Hematopoietic multipotent progenitor cell treated with erythropoietin and hydrocortisone succinate and interleukin-3 and kit ligand, for 15 days (in vitro differentiated cells): ENCODE measurements at regions not wholly inside any gene's neighbourhood (a gene's known extent, or its start where the extent isn't known, plus 50 kb on each side); places are given as distances from the start of the nearest gene placed in this dataset.

ENCODE experiments used
- DNase-seq: peaks from one replicate; pipeline ENCODE4 v3.0.0-alpha.2; 2015; ENCODE audit warnings: low spot score

DNA sequence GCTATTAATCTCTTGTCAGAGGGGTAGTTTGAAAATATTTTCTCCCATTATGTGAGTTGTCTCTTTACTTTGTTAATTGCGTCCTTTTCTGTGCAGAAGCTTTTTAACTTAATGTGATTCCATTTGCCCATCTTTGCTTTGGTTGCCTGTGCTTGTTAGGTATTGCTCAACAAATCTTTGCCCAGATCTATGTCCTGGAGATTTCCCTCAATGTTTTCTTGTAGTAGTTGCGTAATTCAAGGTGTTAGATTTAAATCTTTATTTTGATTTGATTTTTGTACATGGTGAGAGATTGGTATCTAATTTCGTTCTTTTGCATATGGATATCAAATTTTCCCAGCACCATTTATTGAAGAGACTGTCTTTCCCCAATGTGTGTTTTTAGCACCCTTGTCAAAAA lies 567.2 kb downstream of the DNAJB9 start:
- no peak for DNase-seq

DNA sequence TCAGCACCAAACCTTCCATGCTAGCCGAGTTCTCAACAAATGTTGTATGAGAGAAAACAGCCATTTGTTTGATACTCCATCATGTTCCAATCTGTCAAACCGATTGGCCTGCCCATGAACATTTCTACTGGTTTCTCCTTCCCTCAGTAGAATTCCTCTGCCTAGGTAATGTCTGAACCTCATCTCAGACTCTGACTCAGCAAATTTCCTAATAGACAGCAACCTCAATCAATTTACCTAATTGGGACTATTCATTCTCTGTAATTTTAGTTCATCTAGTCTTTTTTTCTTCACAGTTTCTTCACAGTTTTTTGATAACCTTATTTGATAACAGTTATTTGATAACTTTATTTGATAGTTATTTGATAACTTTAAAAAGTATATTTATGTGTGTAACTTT lies 585.1 kb downstream of the DNAJB9 start:
- DNase-seq: no peak

DNA sequence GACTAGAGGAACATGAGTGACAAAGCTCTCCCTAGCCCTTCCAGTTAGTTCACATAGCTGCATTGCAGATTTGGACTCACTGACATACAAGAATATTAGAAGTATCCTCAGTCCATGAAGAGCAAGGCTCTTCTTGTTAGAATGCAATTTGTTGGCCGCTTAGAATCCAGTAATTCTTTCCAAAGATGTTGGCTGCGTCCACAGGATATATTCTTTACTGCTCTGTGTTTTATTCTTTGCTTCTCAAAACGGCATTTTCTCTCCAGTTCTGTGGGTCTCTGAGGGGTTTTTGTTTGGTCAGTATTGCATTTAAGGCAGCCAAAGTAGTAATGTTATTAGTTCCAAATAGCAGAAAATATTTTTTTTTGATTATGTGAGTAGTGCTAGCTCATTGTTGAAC lies 588.6 kb downstream of the DNAJB9 start:
- DNase-seq: no peak

DNA sequence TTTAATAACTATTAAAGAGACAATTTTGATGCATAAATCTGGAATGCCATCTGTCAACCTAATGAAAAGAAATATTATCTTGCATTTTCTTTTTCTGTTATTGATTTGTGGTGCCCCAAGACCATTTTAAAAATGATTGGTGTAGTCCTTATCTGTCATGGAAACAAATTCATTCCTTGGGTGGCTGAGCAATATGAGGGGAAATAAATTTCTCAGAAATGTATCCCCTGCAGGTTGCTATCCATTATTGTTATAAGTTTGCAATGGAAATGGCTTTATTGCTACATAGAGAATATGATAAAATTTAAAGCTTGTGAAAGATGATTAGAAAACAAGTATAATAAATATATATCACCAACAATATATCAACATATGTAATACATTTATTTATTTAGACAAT lies 607.0 kb downstream of the DNAJB9 start:
- no peak for DNase-seq

DNA sequence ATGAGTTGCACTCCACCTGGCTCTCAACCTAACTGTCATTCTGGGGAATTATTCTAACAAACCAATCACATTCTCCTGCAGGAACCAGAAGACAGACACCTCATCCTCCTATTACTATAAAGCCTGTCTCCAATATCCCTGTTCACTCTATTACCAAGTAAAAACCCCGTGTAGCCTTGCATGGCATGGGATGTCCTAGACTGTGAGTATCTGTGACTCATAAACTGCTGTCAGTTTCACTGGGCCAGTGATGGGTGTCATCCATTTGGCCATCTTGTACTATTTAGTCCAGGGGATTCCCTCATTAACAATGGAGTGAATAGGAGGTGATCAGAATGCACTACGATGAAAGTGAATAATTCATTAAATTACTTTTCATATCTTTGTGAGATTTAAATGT lies 608.7 kb downstream of the DNAJB9 start:
- no peak for DNase-seq

DNA sequence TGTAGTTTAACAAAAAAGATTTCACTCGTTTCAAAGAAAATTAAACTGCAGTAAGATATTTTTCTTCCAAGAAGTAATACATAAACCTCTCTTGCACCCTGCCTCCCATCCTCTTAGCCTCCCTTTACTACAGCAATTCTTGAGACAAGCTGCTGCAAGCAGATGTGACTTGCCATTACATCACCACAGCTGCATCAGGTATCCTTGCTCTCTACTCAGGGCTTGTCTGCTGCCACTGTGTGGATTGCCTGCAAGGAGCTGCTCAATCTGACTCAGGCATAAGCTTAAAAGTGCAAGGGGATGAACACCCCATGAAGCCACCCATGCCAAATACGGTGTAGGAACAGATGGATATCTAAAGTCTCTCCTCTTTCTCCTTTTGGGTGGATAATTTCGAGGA lies 609.9 kb downstream of the DNAJB9 start:
- no peak for DNase-seq

DNA sequence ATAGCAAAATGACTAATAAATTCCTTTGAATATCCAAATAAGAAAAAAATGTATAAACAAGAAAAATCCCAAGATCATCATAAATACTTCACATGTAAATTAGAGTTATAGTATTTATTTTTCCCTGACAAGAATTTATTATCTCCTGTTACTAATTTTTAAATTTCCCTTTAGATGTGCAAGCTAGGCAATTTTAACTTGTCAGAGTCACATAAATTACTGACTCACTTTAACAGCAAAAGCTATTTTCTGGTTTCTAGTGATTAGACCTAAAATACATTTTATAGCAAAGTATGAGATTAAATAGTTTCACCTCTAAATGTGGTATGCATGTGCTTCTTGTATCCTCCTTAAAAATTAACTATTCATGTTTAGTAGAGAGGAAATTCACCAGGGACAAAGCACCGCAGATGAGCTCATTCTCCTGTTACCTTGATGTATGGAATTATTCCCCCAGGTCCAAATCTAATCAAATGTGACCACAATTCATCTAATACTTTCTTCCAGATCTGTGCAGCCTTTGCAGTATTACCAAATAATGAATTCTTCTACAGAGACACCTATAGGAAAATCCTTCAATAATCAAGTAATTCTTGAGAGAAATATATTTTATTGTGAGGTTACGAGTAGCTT lies 621.2 kb downstream of the DNAJB9 start:
- DNase-seq: no peak

DNA sequence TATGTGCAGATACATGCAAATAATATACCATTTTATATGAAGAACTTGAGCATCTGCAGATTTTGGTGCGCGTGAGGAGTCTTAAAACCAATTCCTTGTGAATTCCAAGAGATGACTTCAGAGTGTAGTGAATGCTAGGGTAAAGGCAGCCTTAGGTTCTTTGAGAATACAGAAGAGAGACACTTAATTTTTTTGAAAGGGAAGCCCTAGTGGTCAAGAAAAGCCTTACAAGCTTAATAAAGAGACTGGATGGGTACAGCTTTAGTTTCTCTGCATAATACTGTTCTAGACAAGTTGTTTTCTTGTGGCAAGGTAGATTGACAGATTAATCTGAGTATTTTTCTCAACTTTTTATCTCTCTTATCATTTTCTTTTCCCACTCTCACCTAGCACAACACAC lies 636.5 kb downstream of the DNAJB9 start:
- DNase-seq: no peak

DNA sequence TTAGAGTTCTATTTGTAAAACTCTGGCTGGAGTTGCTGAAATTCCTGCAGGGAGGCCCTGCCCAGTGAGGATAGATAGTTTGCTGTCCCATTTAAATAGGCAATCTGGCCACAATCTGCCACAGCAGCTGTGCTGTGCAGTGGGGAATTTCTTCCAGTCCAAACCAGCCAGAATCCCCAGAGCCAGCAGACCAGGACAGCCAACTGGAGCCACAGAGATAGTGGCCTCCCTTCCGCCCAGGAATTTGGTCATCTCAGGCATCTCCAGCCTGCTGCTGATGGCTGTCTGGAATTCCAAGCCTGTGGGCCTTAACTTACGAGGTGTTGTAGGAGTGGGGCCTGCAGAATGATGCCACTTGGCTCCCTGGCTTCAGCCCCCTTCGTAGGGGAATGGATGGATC lies 643.4 kb downstream of the DNAJB9 start:
- no peak for DNase-seq

DNA sequence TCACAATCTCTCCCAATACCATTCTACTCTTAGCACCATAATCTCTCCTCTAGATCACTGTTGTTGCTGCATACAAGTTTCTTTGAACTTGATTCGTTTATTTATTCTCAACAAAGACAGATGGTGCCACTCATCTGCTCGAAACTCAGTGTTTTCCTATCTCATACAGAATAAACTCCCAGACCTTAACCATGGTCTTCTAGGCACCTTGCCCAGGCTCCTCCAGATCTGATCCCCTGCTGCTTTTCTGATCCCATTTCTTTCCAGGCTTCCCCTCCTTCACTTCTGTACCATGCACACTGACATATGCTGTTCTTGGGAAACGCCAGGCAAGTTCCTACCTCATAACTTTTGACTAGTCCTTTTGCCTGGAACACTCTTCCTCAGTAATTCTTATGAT lies 645.7 kb downstream of the DNAJB9 start:
- DNase-seq: no peak

DNA sequence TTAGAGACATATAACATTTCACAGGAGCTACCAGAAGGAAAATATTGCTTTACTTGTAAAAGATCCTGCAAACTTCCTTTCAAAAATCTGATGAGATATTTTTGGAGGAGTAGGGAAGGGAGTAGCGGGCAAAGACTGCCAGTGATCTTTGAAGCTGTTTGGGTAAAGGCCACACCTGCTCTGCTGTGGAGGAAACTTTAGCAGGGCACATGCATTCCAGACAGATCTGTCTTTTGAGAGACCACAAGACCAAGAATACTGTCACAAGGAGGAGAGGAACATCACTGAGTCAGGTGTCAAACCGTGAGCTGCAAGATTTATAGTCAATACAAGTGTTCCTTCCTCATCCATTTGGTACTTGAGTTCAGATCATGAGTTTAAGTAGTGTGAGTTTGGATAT lies 654.4 kb downstream of the DNAJB9 start:
- DNase-seq: no peak

DNA sequence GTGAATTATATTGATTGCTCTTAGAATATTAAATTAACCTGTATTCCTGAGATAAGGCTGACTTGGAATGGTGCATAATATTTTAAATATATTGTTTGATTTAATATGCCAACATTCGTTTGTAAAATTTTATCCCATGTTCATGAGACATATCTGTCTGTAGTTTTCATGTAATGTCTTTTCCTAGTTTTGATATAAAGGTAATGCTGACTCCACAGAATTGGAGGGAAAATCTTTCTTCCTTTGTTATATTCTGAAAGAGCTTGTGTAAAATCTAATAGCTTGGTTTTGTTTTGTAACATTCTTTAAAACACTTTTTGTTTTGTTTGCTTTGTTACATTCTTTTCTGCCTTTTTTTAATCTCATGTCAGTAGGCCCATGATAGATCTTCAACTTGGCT lies 657.0 kb downstream of the DNAJB9 start:
- no peak for DNase-seq

DNA sequence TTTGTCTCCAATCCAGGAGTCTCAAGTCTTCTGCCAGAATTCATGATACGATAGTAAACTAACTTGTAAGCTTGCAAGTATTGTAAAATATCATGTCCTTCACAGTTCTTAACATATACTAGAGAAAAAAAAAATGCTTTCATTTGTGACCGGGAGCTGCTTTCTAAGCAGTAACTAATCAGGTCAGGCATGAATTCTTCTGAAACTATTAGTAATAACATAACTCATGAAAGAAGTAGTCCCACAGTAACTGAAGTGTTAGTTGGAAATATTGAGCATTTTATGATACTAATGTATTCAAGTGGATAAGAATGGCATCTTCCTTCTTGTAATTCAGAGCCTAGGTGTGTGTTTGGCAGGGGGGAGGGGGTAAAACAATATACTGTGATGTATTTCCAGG lies 665.6 kb downstream of the DNAJB9 start:
- DNase-seq: no peak

DNA sequence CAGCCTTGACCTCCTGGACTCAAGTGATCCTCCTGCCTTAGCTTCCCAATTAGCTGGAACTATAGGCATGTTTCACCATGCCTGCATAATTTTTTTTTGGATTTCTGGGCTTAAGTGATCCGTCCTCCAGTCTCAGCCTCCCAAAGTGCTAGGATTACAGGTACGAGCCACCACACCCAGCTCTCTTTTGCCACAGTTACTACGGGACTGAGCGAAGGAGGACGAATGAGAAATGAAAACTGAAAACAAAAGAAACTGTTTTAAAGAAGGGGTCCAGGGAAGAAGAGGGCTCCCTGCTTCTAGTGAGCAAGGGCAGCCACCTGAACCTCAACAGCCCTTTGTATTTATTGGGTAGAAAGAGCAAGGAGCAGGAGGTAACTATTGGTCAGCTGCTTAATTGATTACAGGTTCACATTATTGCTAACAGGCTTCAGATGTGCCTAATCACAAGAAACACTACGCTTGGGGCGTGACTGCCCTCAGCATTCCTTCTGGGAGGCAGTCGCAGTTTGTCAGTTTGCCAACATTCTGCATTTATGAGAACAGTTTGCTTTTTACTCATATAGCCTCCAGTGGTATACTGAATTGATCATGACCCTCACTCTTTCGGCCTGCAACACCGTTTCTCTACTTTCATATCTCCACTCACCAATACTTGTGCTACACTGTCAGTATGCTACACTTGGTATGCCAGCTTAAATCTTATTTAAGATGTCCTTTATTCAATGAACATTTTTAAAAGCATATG lies 676.8 kb downstream of the DNAJB9 start:
- DNase-seq: no peak

DNA sequence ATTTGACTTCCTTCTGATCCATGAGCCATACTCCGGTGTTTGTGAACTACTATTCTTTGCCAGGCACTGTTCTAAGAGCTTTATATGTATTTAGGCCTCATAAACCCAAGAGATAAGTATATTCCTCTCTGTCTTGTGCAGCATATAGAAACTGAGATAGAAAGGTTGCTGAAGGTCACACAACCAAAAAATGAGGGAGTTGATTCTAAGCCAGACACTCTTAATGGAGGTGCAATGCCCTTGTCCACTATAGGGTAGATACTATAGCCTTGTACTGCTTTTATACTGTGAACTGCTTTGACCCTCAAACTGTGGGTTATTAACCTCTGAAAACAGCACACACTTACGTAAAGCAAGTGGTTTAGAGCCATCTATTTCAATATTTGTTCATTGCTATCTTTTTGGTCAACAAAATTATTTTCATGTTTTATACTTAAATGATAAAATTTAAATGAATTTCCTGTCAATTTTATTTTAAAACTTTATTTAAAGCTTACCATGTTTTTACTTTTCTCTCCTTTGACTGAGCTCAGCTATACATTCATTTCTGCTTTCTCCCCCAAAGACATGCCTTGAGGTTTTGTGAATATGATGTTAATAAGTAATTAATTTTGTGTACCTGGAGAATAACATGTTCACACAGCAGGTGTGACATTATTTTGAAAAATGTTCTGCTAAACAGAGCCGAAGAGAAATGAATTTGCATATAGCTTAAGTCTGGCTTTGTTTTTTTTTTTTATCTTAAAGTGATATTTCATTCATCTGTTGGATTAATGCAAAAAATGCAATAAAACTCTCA lies 687.3 kb downstream of the DNAJB9 start:
- no peak for DNase-seq

DNA sequence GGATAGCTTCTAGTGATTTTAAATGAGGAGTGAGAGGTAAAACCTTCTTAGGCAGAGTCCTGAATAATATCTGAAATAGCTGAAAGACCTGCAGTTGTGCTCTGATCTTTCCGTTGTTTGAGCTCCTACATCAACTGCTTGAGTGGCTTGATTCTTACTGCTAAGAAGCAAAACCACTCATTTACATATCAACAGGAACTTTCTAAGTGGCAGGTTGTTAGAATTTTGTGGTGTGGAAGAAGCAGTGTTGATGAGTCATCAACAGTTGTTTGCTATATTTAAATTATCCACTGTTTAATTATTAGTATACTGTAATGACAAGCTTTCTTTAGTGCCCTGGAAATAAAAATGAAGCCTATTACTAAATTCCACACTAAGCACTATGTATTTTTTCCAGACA lies 689.5 kb downstream of the DNAJB9 start:
- no peak for DNase-seq

DNA sequence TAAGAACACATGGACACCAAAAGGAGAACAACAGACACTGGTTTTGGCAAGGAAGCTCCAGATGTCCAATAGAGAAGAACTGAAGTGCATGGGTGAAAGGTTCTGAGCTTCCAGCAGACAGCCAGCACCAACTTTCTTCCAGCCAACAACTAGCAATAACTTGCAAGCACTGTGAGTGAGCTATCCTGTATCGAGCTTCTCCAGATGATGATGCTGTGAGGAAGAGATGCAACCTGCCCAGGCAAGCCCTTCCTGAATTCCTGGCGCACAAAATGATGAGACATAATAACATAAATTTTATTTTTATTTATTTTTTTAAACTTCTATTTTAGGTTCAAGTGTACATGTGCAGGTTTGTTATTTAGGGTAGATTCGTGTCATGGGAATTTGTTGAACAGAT lies 692.1 kb downstream of the DNAJB9 start:
- no peak for DNase-seq

DNA sequence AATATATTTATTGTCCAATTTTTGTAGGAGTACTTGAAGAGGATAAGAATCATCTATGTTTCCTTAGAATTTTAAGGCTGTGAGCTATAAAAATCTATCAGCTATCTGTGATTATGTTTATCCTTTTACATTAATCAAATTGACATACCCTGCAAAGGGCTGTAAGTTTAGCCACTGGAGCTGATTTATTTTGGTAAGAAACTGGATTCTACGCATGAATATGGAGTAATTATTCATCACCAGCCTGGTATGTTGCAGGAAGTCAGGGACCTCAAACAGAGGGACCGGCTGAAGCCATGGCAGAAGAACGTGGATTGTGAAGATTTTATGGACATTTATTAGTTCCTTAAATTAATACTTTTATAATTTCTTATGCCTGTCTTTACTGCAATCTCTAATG lies 696.9 kb downstream of the DNAJB9 start:
- no peak for DNase-seq

DNA sequence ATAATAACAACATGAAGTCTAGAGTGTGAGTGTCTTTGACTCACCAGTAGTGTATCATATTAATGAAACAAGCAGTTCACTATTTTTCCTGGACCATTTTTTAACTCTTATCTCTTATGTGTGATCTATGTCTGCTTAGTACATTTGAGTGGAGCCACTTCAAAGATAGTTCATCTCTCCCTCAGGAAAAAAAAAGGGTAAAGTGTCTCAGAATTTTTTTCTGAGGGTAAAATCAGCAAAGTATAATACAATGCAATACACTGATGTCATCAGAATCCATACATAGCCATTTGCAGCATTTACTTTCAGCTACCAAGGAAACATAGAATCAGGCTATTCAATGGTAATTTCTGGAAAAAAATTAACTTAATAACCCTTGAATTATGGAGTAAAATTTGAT lies 706.7 kb downstream of the DNAJB9 start:
- DNase-seq: no peak

DNA sequence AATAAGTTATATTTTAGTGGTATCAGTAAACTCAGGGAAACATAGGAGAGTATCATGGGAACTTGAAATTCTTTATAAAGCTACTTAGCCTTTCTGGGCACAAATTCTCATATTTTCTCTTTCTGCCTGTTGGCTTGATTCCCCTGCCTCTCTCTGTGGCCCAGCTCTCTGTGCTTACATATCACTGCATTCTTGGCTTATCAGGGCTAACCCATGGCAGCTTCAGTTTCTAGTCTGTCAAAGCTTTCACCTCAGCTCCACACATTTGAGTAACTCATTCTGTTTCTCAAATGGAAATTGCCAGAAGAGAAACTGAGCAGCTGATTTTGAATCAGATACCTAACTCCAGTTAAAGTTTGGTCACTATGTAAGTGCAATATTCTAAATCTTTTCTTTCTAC lies 713.1 kb downstream of the DNAJB9 start:
- no peak for DNase-seq

DNA sequence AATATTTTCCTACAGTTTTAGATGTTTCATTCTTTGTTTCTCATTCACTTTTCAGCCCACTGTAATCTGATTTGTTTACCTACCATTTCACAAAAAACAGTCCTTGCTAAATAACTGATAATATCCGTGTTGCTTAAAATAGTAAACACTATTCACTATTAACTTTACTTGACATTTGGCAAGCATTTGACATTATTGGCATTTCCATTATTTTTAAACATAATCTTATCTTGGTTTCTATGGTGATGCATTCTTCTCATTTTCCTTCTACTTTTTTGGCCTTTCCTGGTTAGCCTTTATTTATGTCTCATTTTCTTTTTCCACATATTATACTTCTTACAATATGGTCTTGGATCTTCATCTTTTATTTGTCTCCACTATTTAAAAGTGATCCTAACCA lies 715.3 kb downstream of the DNAJB9 start:
- no peak for DNase-seq

DNA sequence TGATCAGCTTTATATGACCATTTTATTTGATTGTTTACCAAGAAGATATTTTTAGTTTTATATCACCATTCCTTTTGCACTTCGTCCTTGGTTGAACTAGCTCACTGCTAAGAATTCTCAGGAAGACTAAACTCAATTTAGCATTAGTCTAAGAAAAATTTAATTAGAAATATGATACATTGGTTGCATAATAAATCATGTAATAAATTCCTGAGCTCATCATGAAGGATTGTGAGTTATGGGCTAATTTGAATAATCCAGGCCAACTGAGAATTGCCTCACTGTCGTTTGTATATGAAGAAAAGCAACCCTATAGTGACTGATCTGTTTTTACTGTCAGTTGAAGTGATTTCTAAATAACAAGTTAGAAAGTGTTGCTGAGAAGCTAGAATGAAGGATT lies 725.5 kb downstream of the DNAJB9 start:
- DNase-seq: no peak

DNA sequence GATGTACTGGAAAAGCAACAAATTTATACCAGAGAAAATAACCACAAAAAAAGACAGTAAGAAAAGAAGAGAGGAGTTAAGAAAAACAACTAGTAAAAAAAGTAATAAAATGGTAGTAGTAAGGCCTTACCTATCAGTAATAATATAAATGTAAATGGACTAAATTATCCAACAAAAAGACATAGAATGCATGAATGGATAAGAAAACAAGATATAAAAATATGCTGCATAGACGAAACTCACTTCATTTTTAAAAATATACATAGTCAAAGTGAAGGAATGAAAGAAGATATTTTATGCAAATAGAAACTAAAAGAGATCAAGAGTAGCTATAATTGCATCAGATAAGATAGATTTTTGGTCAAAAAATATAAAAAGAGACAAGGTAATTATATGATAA lies 739.1 kb downstream of the DNAJB9 start:
- no peak for DNase-seq
